ENCODE measurements at regions not wholly inside any gene's neighbourhood (a gene's known extent, or its start where the extent isn't known, plus 50 kb on each side); places are given as distances from the start of the nearest gene placed in this dataset.

GRCh38 chr4:77240469-77241066, 83.6 kb downstream of the CCNG2 start:
- Histone ChIP-seq H3K27ac (no peak overlapping the region), H3K4me3 (no peak overlapping the region), H3K4me2 (no peak overlapping the region), H3K9me3 (no peaks in the 10 kb centered on the region), H3K4me1 (no peaks in the 10 kb centered on the region)
- POLR2A ChIA-PET: no interaction called here
- ATAC-seq (peak; percentile 84 to 96), FAIRE-seq (no peak), DNase-seq (ENCODE audit: low read depth in 1 of 2, low spot score in 1 of 2) (peak; percentile 39 to 46)
- 2% methylated on average over 8 of the region's 10 CpGs for WGBS (ENCODE audit: missing lambda C conversion rate)
- CTCF ChIA-PET: interaction anchor here (0.5 to 5.6 kb wide), 14 partner anchors 9 to 777 kb away, joined by 3 to 36 read pairs (median 4); no protein-coding TSS in a partner anchor
- TF ChIP-seq SMC3 (IDR thresholded peaks at IDR 0.05): peak; percentile 48
- TF ChIP-seq ZC3H11A (IDR thresholded peaks at IDR 0.05): no peak
- TF ChIP-seq CTCF (IDR thresholded peaks at IDR 0.05): peak; percentile 62
- peak; percentile 72 to 74 for TF ChIP-seq RAD21 (conservative IDR thresholded peaks at IDR 0.05 in 1 of 2, IDR thresholded peaks at IDR 0.05 in 1 of 2)

- FAIRE-seq (no peak), ATAC-seq (no peak), DNase-seq (ENCODE audit: low read depth in 1 of 2, low spot score in 1 of 2) (no peak)
- H3K4me2 ChIP-seq: no peak overlapping the region
- H3K4me3 ChIP-seq: no peak overlapping the region
- WGBS (ENCODE audit: missing lambda C conversion rate): 4% methylated on average over 4 of the region's 4 CpGs
- TF ChIP-seq JUNB (IDR thresholded peaks at IDR 0.05): no peak
- no peak for TF ChIP-seq TP53 (CRISPR knock-in tag; IDR thresholded peaks at IDR 0.05)
- TF ChIP-seq EHF (CRISPR knock-in tag; IDR thresholded peaks at IDR 0.05): no peak
- TF ChIP-seq RCOR1 (IDR thresholded peaks at IDR 0.05; ENCODE audit: low read depth, low read length): no peak
- TF ChIP-seq NR3C1 (IDR thresholded peaks at IDR 0.05): no peak
- TF ChIP-seq SMC3 (IDR thresholded peaks at IDR 0.05): no peak
- no peak for TF ChIP-seq SREBF2 (IDR thresholded peaks at IDR 0.05)
- TF ChIP-seq MAX (IDR thresholded peaks at IDR 0.05): no peak
- no peak for TF ChIP-seq GATA3 (IDR thresholded peaks at IDR 0.05; ENCODE audit: borderline replicate concordance)
- TF ChIP-seq RAD21 (conservative IDR thresholded peaks at IDR 0.05 in 1 of 2, IDR thresholded peaks at IDR 0.05 in 1 of 2): no peak
- TF ChIP-seq CTCF (IDR thresholded peaks at IDR 0.05): no peak
- no peak for TF ChIP-seq RARB (CRISPR knock-in tag; IDR thresholded peaks at IDR 0.05)
- no peak for TF ChIP-seq FOSL2 (IDR thresholded peaks at IDR 0.05)
- TF ChIP-seq FOSL2 (CRISPR knock-in tag; IDR thresholded peaks at IDR 0.05): no peak
- no peak for TF ChIP-seq POLR2AphosphoS2 (conservative IDR thresholded peaks at IDR 0.05; ENCODE audit: low read length)
- no peak for TF ChIP-seq HEYL (CRISPR knock-in tag; IDR thresholded peaks at IDR 0.05)
- no peak for TF ChIP-seq TFCP2L1 (CRISPR knock-in tag; IDR thresholded peaks at IDR 0.05)
- TF ChIP-seq MYC (IDR thresholded peaks at IDR 0.05; ENCODE audit: borderline replicate concordance, low read length): no peak
- no peak for TF ChIP-seq JUN (IDR thresholded peaks at IDR 0.05)
- TF ChIP-seq ESRRA (IDR thresholded peaks at IDR 0.05; ENCODE audit: borderline replicate concordance, low read length): no peak
- TF ChIP-seq KDM5A (IDR thresholded peaks at IDR 0.05): no peak
- no peaks in the 10 kb centered on the region for H3K4me1 ChIP-seq
- no peak overlapping the region for H3K27ac ChIP-seq
- POLR2A ChIA-PET: no interaction called here
- CTCF ChIA-PET: interaction anchor here (1.5 to 2.6 kb wide), 2 partner anchors 21 to 110 kb away, joined by 4 to 7 read pairs; no protein-coding TSS in a partner anchor
- H3K9me3 ChIP-seq: no peaks in the 10 kb centered on the region
Measured at GRCh38 chr4:77248805-77249204, 91.8 kb downstream of the CCNG2 start.
